Breast epithelium (tissue), 3 donors: ENCODE measurements at regions not wholly inside any gene's neighbourhood (a gene's known extent, or its start where the extent isn't known, plus 50 kb on each side); places are given as distances from the start of the nearest gene placed in this dataset.

Experiments used
- POLR2A ChIP-seq: fragments of 450-650 bp; IDR thresholded peaks from one replicate; pipeline ENCODE4 v1.6.1; 2016; ENCODE audit warnings: antibody characterized with exemption, mild to moderate bottlenecking, moderate library complexity
- TF ChIP-seq, protein P1 (sequence below), 3 donors: fragments of 450-650 bp; IDR thresholded peaks; one replicate each; pipeline ENCODE4 v1.5.1; 2016 to 2017; ENCODE audit warnings: antibody characterized with exemption in 3 of 3, mild to moderate bottlenecking in 3 of 3, moderate library complexity in 3 of 3

- TF ChIP-seq, protein P1, sequence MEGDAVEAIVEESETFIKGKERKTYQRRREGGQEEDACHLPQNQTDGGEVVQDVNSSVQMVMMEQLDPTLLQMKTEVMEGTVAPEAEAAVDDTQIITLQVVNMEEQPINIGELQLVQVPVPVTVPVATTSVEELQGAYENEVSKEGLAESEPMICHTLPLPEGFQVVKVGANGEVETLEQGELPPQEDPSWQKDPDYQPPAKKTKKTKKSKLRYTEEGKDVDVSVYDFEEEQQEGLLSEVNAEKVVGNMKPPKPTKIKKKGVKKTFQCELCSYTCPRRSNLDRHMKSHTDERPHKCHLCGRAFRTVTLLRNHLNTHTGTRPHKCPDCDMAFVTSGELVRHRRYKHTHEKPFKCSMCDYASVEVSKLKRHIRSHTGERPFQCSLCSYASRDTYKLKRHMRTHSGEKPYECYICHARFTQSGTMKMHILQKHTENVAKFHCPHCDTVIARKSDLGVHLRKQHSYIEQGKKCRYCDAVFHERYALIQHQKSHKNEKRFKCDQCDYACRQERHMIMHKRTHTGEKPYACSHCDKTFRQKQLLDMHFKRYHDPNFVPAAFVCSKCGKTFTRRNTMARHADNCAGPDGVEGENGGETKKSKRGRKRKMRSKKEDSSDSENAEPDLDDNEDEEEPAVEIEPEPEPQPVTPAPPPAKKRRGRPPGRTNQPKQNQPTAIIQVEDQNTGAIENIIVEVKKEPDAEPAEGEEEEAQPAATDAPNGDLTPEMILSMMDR (IDR thresholded peaks at IDR 0.05): no peak
- TF ChIP-seq POLR2A: no peak
Measured at GRCh38 chr12:112677050-112677765, 114.3 kb upstream of the RPH3A start.
